ENCODE measurements at regions not wholly inside any gene's neighbourhood (a gene's known extent, or its start where the extent isn't known, plus 50 kb on each side); places are given as distances from the start of the nearest gene placed in this dataset.

GRCh38 chr6:106855117-106855516 lies 119.4 kb downstream of the CD24 start:
- TF ChIP-seq GATA3 (IDR thresholded peaks at IDR 0.05; ENCODE audit: low read depth, low read length) (no peak), GATA2 (IDR thresholded peaks at IDR 0.05; ENCODE audit: low read depth, low read length) (no peak)

Data from SH-SY5Y (cell line).